ENCODE measurements at regions not wholly inside any gene's neighbourhood (a gene's known extent, or its start where the extent isn't known, plus 50 kb on each side); places are given as distances from the start of the nearest gene placed in this dataset.
A peak's percentile ranks its signal among the peaks of the same experiment; 100 is the strongest.

DNA sequence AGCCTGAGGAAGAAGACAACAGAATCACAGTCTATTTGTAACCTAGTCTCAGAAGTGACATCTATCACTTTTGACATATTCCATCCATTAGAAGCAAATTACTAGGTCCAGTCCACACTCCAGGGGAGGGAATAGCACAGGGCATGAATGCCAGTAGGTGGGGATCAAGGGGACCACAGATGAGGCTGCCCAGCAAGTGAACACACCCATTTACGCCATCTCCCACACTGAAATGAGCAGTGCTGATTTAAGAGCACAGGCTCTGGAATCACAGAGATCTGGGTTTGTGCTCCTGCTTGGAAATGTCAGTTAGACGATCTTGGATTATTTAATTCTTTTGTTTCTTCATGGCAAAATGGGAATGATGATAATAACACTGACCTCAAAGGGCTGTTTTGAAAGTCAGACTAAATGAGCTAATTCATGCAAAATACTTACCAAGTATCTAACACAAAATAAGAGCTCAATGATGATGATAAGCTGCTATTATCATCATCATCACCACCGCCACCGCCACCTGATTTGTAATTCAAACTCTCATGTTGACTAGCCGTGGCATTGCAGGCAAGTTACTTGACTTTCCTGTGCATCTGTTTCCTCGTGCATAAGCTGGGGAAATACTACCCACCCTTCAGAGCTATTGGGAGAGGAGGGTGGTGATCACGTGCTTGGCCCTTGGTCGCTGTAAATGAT, 138.9 kb upstream of the KLF14 start:
- no peak overlapping the region for H3K4me3 ChIP-seq (ENCODE audit: control insufficient read depth in 1 of 2, extremely low read depth in 1 of 2, low read length in 1 of 2)
- H3K4me1 ChIP-seq (ENCODE audit: control insufficient read depth in 1 of 2, extremely low read depth in 1 of 2, insufficient read depth in 2 of 2, low read length in 2 of 2), result peaks cover 2 to 3% of the 10 kb centered on the region in 2 experiments
- H3K9me3 Mint-ChIP-seq, result no peaks in the 10 kb centered on the region
- WGBS (ENCODE audit: insufficient coverage), result no CpG with 5 or more reads among the region's 8 CpGs
- no peaks in the 10 kb centered on the region for H3K9me3 ChIP-seq
- H3K36me3 Mint-ChIP-seq, result peaks cover 65% of the 10 kb centered on the region
- H3K4me3 Mint-ChIP-seq, result no peak overlapping the region
- no peak overlapping the region for H3K27ac ChIP-seq (ENCODE audit: low read length)
- no peaks in the 10 kb centered on the region for H3K27me3 Mint-ChIP-seq
- ATAC-seq (replicated peaks in 1 of 4) (no peak), DNase-seq (no peak)
- peaks cover 13 to 55% of the 10 kb centered on the region in 2 donors for H3K36me3 ChIP-seq (ENCODE audit: control insufficient read depth in 2 of 2, extremely low read depth in 1 of 2, insufficient read depth in 1 of 2, low read length in 1 of 2)
- H3K27ac Mint-ChIP-seq, result peak overlapping the region; percentile 15 to 49
- peaks cover 13 to 23% (median 22%) of the 10 kb centered on the region in 3 donors for H3K4me1 Mint-ChIP-seq
- CTCF ChIA-PET, result interaction anchor here (0.5 to 0.8 kb wide), 2 partner anchors 139 to 704 kb away, joined by 3 to 4 read pairs; no protein-coding TSS in a partner anchor
- H3K27me3 ChIP-seq (replicated peaks in 1 of 2; ENCODE audit: control insufficient read depth in 2 of 2, extremely low read depth in 1 of 2, insufficient read depth in 2 of 2, low read length in 1 of 2), result no peaks in the 10 kb centered on the region
- POLR2A ChIA-PET, result no interaction called here

DNA sequence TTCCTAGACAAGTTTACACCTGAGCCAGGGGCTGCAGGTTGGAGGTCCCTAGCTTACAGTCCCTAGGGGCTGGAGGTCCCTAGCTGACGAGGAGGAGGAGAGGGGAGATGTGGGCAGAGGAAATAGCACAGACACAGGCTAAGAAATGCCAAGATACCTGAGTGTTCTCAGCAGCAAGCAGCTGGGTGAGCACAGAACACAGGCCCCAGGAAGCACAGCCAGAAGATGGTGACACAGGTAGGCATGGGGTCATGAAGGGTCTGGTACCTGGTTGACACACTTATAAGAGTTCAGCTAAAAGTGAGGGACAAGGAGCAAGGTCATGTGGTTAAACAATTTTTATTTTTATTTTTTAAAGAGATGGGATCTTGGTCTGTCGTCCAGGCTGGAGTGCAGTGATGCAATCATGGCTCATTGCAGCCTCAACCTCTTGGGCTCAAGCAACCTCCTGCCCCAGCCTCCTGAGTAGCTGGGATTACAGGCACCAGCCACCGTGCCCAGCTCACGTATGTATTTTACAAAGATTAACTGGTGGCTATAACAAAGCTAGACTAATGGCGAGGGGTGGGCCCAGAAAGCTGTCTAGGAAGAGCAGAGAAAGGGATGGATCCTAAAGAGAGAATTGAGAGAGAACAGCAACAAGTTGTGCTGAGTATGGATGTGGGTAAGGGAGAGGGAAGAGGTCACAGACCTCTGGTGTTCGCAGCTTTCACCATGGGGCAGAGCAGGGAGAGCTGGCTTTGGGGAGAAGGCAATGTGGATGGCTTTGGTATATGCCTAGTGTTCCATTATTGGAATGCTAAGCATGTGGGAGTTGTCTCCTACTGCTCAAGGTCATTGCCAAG, 140.3 kb upstream of the KLF14 start:
- H3K27me3 Mint-ChIP-seq, result no peaks in the 10 kb centered on the region
- POLR2A ChIA-PET, result interaction anchor here (0.6 to 0.8 kb wide), 2 partner anchors 39 to 541 kb away, joined by 3 read pairs; no protein-coding TSS in a partner anchor
- DNase-seq (no peak), ATAC-seq (replicated peaks in 1 of 4) (no peak)
- H3K9me3 Mint-ChIP-seq, result no peaks in the 10 kb centered on the region
- H3K4me3 Mint-ChIP-seq, result no peak overlapping the region
- peaks cover 2 to 3% of the 10 kb centered on the region in 2 experiments for H3K4me1 ChIP-seq (ENCODE audit: control insufficient read depth in 1 of 2, extremely low read depth in 1 of 2, insufficient read depth in 2 of 2, low read length in 2 of 2)
- H3K9me3 ChIP-seq, result no peaks in the 10 kb centered on the region
- no peak overlapping the region for H3K4me3 ChIP-seq (ENCODE audit: control insufficient read depth in 1 of 2, extremely low read depth in 1 of 2, low read length in 1 of 2)
- peaks cover 67% of the 10 kb centered on the region for H3K36me3 Mint-ChIP-seq
- 98% methylated on average over 4 of the region's 6 CpGs for WGBS (ENCODE audit: insufficient coverage)
- H3K27me3 ChIP-seq (replicated peaks in 1 of 2; ENCODE audit: control insufficient read depth in 2 of 2, extremely low read depth in 1 of 2, insufficient read depth in 2 of 2, low read length in 1 of 2), result no peaks in the 10 kb centered on the region
- CTCF ChIA-PET, result interaction anchor here (0.6 to 1.8 kb wide), 3 partner anchors 15 to 188 kb away, joined by 3 to 10 read pairs (median 3); no protein-coding TSS in a partner anchor
- no peak overlapping the region for H3K27ac ChIP-seq (ENCODE audit: low read length)
- peaks cover 12 to 58% of the 10 kb centered on the region in 2 donors for H3K36me3 ChIP-seq (ENCODE audit: control insufficient read depth in 2 of 2, extremely low read depth in 1 of 2, insufficient read depth in 1 of 2, low read length in 1 of 2)
- peaks cover 25 to 34% (median 31%) of the 10 kb centered on the region in 3 donors for H3K4me1 Mint-ChIP-seq
- H3K27ac Mint-ChIP-seq, result peak overlapping the region; percentile 35 to 40

DNA sequence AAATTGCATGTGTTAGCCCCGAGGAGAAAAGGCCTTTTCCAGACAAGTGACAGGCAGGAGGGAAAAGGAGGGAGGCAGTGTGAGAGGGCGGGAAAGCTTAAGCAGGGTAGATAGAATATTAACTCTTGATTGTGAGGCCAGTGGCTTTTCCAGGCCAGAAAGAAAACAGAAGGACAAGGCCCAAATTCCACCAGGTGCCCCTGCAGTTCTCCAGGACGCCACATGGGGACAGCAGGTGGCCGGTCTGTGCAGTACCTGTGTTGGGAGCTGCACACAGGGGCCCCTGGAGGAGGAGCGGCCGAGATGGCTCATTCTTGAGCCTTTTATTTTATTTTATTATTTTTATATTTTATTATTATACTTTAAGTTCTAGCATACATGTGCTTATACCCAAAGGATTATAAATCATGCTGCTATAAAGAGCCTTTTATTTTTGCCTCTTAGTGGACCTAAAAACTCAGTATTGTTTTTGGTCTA, 141.3 kb upstream of the KLF14 start:
- Mint-ChIP-seq H3K4me3 (no peak overlapping the region), H3K36me3 (peaks cover 66% of the 10 kb centered on the region), H3K27me3 (no peaks in the 10 kb centered on the region), H3K9me3 (no peaks in the 10 kb centered on the region), H3K27ac (peak overlapping the region in 1 of 2 donors; percentile 65), H3K4me1 (peaks cover 25 to 38% (median 32%) of the 10 kb centered on the region in 3 donors)
- 63% methylated on average over 3 of the region's 6 CpGs for WGBS (ENCODE audit: insufficient coverage)
- no peaks in the 10 kb centered on the region for H3K9me3 ChIP-seq
- peaks cover 2 to 3% of the 10 kb centered on the region in 2 experiments for H3K4me1 ChIP-seq (ENCODE audit: control insufficient read depth in 1 of 2, extremely low read depth in 1 of 2, insufficient read depth in 2 of 2, low read length in 2 of 2)
- no peaks in the 10 kb centered on the region for H3K27me3 ChIP-seq (replicated peaks in 1 of 2; ENCODE audit: control insufficient read depth in 2 of 2, extremely low read depth in 1 of 2, insufficient read depth in 2 of 2, low read length in 1 of 2)
- no peak overlapping the region for H3K4me3 ChIP-seq (ENCODE audit: control insufficient read depth in 1 of 2, extremely low read depth in 1 of 2, low read length in 1 of 2)
- DNase-seq (peak in 27 of 35 experiments; percentile 11 to 64 (median 36)), ATAC-seq (replicated peaks in 1 of 4) (peak; percentile 47 to 71 (median 56))
- H3K36me3 ChIP-seq (ENCODE audit: control insufficient read depth in 2 of 2, extremely low read depth in 1 of 2, insufficient read depth in 1 of 2, low read length in 1 of 2), result peaks cover 12 to 60% of the 10 kb centered on the region in 2 donors
- ChIA-PET CTCF (interaction anchor here (0.7 to 1.8 kb wide), 2 partner anchors 14 to 165 kb away, joined by 3 to 10 read pairs; no protein-coding TSS in a partner anchor), POLR2A (interaction anchor here in 1 of 2 donors (0.8 kb wide), 1 partner anchor 38 kb away, joined by 3 read pairs; no protein-coding TSS in a partner anchor)
- H3K27ac ChIP-seq (ENCODE audit: low read length), result no peak overlapping the region

GRCh38 chr7:130875901-130876300, 141.9 kb upstream of the KLF14 start:
- Mint-ChIP-seq H3K27ac (peak overlapping the region in 1 of 2 donors; percentile 76), H3K27me3 (no peaks in the 10 kb centered on the region), H3K4me1 (peaks cover 25 to 42% (median 32%) of the 10 kb centered on the region in 3 donors), H3K36me3 (peaks cover 64% of the 10 kb centered on the region), H3K4me3 (no peak overlapping the region), H3K9me3 (no peaks in the 10 kb centered on the region)
- DNase-seq, result no peak
- H3K9me3 ChIP-seq, result no peaks in the 10 kb centered on the region
- POLR2A ChIA-PET, result interaction anchor here in 1 of 2 donors (0.7 kb wide), 1 partner anchor 21 kb away, joined by 3 read pairs; no protein-coding TSS in a partner anchor
- peaks cover 12 to 63% of the 10 kb centered on the region in 2 donors for H3K36me3 ChIP-seq (ENCODE audit: control insufficient read depth in 2 of 2, extremely low read depth in 1 of 2, insufficient read depth in 1 of 2, low read length in 1 of 2)
- WGBS (ENCODE audit: insufficient coverage), result 100% methylated on average over 2 of the region's 5 CpGs
- CTCF ChIA-PET, result interaction anchor here in 1 of 2 donors (1.8 kb wide), 1 partner anchor 165 kb away, joined by 10 read pairs; no protein-coding TSS in a partner anchor
- no peak overlapping the region for H3K4me3 ChIP-seq (ENCODE audit: control insufficient read depth in 1 of 2, extremely low read depth in 1 of 2, low read length in 1 of 2)
- no peak overlapping the region for H3K27ac ChIP-seq (ENCODE audit: low read length)
- H3K4me1 ChIP-seq (ENCODE audit: control insufficient read depth in 1 of 2, extremely low read depth in 1 of 2, insufficient read depth in 2 of 2, low read length in 2 of 2), result peaks cover 2 to 3% of the 10 kb centered on the region in 2 experiments
- no peak for ATAC-seq (replicated peaks in 1 of 4)
- no peaks in the 10 kb centered on the region for H3K27me3 ChIP-seq (replicated peaks in 1 of 2; ENCODE audit: control insufficient read depth in 2 of 2, extremely low read depth in 1 of 2, insufficient read depth in 2 of 2, low read length in 1 of 2)

GRCh38 chr7:130877236-130877990, 143.4 kb upstream of the KLF14 start:
- Histone ChIP-seq H3K27ac (ENCODE audit: low read length) (no peak overlapping the region), H3K27me3 (replicated peaks in 1 of 2; ENCODE audit: control insufficient read depth in 2 of 2, extremely low read depth in 1 of 2, insufficient read depth in 2 of 2, low read length in 1 of 2) (no peaks in the 10 kb centered on the region), H3K4me1 (ENCODE audit: control insufficient read depth in 1 of 2, extremely low read depth in 1 of 2, insufficient read depth in 2 of 2, low read length in 2 of 2) (peaks cover 2 to 3% of the 10 kb centered on the region in 2 experiments), H3K36me3 (ENCODE audit: control insufficient read depth in 2 of 2, extremely low read depth in 1 of 2, insufficient read depth in 1 of 2, low read length in 1 of 2) (peaks cover 12 to 75% of the 10 kb centered on the region in 2 donors), H3K4me3 (ENCODE audit: control insufficient read depth in 1 of 2, extremely low read depth in 1 of 2, low read length in 1 of 2) (no peak overlapping the region), H3K9me3 (no peaks in the 10 kb centered on the region)
- no peak for ATAC-seq (replicated peaks in 1 of 4)
- H3K36me3 Mint-ChIP-seq, result peaks cover 69% of the 10 kb centered on the region
- no peak for DNase-seq
- H3K4me1 Mint-ChIP-seq, result peaks cover 29 to 45% (median 32%) of the 10 kb centered on the region in 3 donors
- H3K4me3 Mint-ChIP-seq, result no peak overlapping the region
- peak overlapping the region in 1 of 2 donors; percentile 12 for H3K27ac Mint-ChIP-seq
- CTCF ChIA-PET, result interaction anchor here in 1 of 2 donors (1.2 to 1.3 kb wide), 2 partner anchors 16 to 17 kb away, joined by 3 to 4 read pairs; no protein-coding TSS in a partner anchor
- no peaks in the 10 kb centered on the region for H3K9me3 Mint-ChIP-seq
- H3K27me3 Mint-ChIP-seq, result no peaks in the 10 kb centered on the region
- WGBS (ENCODE audit: insufficient coverage), result 93% methylated on average over 6 of the region's 10 CpGs
- POLR2A ChIA-PET, result interaction anchor here in 1 of 2 donors (1.0 kb wide), 1 partner anchor 8 kb away, joined by 4 read pairs; no protein-coding TSS in a partner anchor

Data from T-cell (primary cell).